ENCODE measurements at regions not wholly inside any gene's neighbourhood (a gene's known extent, or its start where the extent isn't known, plus 50 kb on each side); places are given as distances from the start of the nearest gene placed in this dataset.
A peak's percentile ranks its signal among the peaks of the same experiment; 100 is the strongest.

- TF ChIP-seq PHF20 (CRISPR knock-in tag; IDR thresholded peaks at IDR 0.05): no peak
- peak; percentile 74; the same call in 1 of the 2 replicates for TF ChIP-seq ERF (CRISPR knock-in tag; IDR thresholded peaks at IDR 0.05)
- 0 out of 2 replicates have a peak, but pooled peaks have one; percentile 62 for TF ChIP-seq ZSCAN21 (CRISPR knock-in tag; IDR thresholded peaks at IDR 0.05; ENCODE audit: borderline replicate concordance)
- no peak for TF ChIP-seq CCAR2 (optimal IDR thresholded peaks at IDR 0.05; ENCODE audit: low read depth, low read length)
- TF ChIP-seq TOE1 (CRISPR knock-in tag; IDR thresholded peaks at IDR 0.05): no peak
- 0 out of 2 replicates have a peak, but pooled peaks have one; percentile 38 for TF ChIP-seq ZNF567 (CRISPR knock-in tag; IDR thresholded peaks at IDR 0.05; ENCODE audit: borderline replicate concordance)
- no peak for TF ChIP-seq GMEB2 (CRISPR knock-in tag; IDR thresholded peaks at IDR 0.05; ENCODE audit: low read depth)
- TF ChIP-seq, protein P1, sequence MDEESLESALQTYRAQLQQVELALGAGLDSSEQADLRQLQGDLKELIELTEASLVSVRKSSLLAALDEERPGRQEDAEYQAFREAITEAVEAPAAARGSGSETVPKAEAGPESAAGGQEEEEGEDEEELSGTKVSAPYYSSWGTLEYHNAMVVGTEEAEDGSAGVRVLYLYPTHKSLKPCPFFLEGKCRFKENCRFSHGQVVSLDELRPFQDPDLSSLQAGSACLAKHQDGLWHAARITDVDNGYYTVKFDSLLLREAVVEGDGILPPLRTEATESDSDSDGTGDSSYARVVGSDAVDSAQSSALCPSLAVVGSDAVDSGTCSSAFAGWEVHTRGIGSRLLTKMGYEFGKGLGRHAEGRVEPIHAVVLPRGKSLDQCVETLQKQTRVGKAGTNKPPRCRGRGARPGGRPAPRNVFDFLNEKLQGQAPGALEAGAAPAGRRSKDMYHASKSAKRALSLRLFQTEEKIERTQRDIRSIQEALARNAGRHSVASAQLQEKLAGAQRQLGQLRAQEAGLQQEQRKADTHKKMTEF (CRISPR knock-in tag; IDR thresholded peaks at IDR 0.05): peak; percentile 47; the same call in 1 of the 2 replicates
- TF ChIP-seq ZNF30 (CRISPR knock-in tag; IDR thresholded peaks at IDR 0.05): no peak
- peak; percentile 95 for TF ChIP-seq RAD21 (CRISPR knock-in tag; IDR thresholded peaks at IDR 0.05)
- TF ChIP-seq YEATS4 (CRISPR knock-in tag; IDR thresholded peaks at IDR 0.05; ENCODE audit: borderline replicate concordance): no peak
- 0 out of 2 replicates have a peak, but pooled peaks have one; percentile 58 for TF ChIP-seq ARNT2 (CRISPR knock-in tag; IDR thresholded peaks at IDR 0.05; ENCODE audit: low read depth)
- TF ChIP-seq ZFP36L1 (CRISPR knock-in tag; IDR thresholded peaks at IDR 0.05): peak; percentile 56; the same call in 1 of the 2 replicates
- TF ChIP-seq, protein P2, sequence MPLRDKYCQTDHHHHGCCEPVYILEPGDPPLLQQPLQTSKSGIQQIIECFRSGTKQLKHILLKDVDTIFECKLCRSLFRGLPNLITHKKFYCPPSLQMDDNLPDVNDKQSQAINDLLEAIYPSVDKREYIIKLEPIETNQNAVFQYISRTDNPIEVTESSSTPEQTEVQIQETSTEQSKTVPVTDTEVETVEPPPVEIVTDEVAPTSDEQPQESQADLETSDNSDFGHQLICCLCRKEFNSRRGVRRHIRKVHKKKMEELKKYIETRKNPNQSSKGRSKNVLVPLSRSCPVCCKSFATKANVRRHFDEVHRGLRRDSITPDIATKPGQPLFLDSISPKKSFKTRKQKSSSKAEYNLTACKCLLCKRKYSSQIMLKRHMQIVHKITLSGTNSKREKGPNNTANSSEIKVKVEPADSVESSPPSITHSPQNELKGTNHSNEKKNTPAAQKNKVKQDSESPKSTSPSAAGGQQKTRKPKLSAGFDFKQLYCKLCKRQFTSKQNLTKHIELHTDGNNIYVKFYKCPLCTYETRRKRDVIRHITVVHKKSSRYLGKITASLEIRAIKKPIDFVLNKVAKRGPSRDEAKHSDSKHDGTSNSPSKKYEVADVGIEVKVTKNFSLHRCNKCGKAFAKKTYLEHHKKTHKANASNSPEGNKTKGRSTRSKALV (CRISPR knock-in tag; IDR thresholded peaks at IDR 0.05): peak; percentile 81; the same call in 1 of the 2 replicates
- TF ChIP-seq ATF6 (CRISPR knock-in tag; conservative IDR thresholded peaks at IDR 0.05): no peak
- 0 out of 2 replicates have a peak, but pooled peaks have one; percentile 33 for TF ChIP-seq KLF6 (CRISPR knock-in tag; IDR thresholded peaks at IDR 0.05)
- 0 out of 2 replicates have a peak, but pooled peaks have one; percentile 61 for TF ChIP-seq ZNF24 (IDR thresholded peaks at IDR 0.05)
- TF ChIP-seq ZSCAN31 (CRISPR knock-in tag; IDR thresholded peaks at IDR 0.05; ENCODE audit: low read depth): peak; percentile 44; the same call in 1 of the 2 replicates
- no peak for TF ChIP-seq ZNF260 (CRISPR knock-in tag; IDR thresholded peaks at IDR 0.05; ENCODE audit: borderline replicate concordance, low read depth)
- 0 out of 2 replicates have a peak, but pooled peaks have one; percentile 53 for TF ChIP-seq BORCS8-MEF2B (CRISPR knock-in tag; IDR thresholded peaks at IDR 0.05)
- no peak for TF ChIP-seq SNAPC2 (CRISPR knock-in tag; IDR thresholded peaks at IDR 0.05)
Observed at GRCh38 chr2:113370478-113371091, 66.9 kb upstream of the ZNG1B start (continued).
